H1 (cell line): ENCODE measurements at regions not wholly inside any gene's neighbourhood (a gene's known extent, or its start where the extent isn't known, plus 50 kb on each side); places are given as distances from the start of the nearest gene placed in this dataset.

Source experiments
- CBX5 ChIP-seq: fragments of 300-800, 300-1000 bp; sonication (generic); IDR thresholded peaks from 2 replicates; pipeline ENCODE4 v1.7.1; 2016; ENCODE audit warnings: antibody characterized with exemption, low read length, low read depth
- CHD1 ChIP-seq: IDR thresholded peaks from 2 replicates; pipeline ENCODE4 v1.6.1; 2012; ENCODE audit warnings: low read depth, low read length, improper control_type of control experiment
- E2F6 ChIP-seq: IDR thresholded peaks from 2 replicates; pipeline ENCODE4 v1.6.1; 2012; ENCODE audit warnings: inconsistent platforms
- HDAC2 ChIP-seq, 2 experiments: fragments of 300-600 bp in 1 of 2; sonication (generic) in 1 of 2; IDR thresholded peaks; 2 replicates each; pipeline ENCODE4 v1.6.1; 2011 to 2012; ENCODE audit warnings: low read depth in 2 of 2, low read length in 2 of 2, mild to moderate bottlenecking in 2 of 2, moderate library complexity in 2 of 2, borderline replicate concordance in 1 of 2, inconsistent platforms in 1 of 2
- PHF8 ChIP-seq: fragments of 200-600 bp; sonication (generic); conservative IDR thresholded peaks from 2 replicates; pipeline ENCODE4 v1.7.1; 2012; ENCODE audit warnings: low read depth, mild to moderate bottlenecking, inconsistent platforms, low read length, moderate library complexity
- POLR2A ChIP-seq, 2 experiments: IDR thresholded peaks; 1 replicate in 1 of 2; 2 replicates in 1 of 2; pipeline ENCODE4 v1.6.1; 2011; ENCODE audit warnings: low read depth in 2 of 2, low read length in 2 of 2, mild to moderate bottlenecking in 2 of 2; ENCODE audit errors: control extremely low read depth in 1 of 2
- POLR2AphosphoS5 ChIP-seq: IDR thresholded peaks from 2 replicates; pipeline ENCODE4 v1.6.1; 2011; ENCODE audit warnings: low read depth, low read length
- ZNF274 ChIP-seq: IDR thresholded peaks from 2 replicates; pipeline ENCODE4 v1.7.0; 2012; ENCODE audit warnings: low read length, borderline replicate concordance; ENCODE audit errors: extremely low read depth
- TF ChIP-seq, protein P1 (sequence below): IDR thresholded peaks from 2 replicates; pipeline ENCODE4 v1.6.1; 2011; ENCODE audit warnings: low read depth, mild to moderate bottlenecking, low read length; ENCODE audit not compliant: insufficient read depth

DNA sequence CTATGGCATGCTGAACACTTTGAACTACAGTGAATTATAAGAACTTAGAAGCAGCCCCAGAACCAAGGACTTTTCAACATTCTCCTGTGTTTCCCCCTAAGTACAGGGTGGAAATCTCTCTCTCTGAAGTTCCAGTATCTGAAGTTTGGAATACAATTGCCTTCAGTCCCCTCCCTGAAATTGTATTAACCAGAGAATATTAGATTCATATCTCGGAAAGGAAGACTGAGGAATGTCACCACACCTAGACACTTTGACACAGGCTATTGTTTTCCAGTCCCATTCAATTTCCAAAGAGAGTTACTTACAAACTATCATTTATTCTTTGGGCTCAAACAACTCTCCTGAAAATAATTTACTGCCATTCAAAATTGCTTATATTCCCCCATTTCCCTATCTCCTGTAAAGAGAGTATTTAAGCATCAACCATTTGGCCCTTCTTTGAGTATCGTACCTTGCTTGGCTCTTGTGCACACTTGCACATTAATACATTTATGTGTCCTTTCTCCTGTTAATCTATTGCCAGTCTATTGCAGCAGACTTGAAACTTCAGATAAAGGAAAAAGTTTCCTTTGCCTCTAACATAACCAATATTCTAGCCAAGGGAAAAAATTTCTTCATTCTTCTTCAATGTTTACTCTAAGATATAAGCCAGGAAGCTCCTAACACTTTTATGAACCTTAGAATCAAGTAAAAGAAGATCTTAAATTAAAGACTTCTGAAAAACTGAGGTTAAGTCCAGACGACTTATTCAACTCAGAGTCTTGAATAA is 402.4 kb upstream of the DDI1 start (continued):
- TF ChIP-seq POLR2A (IDR thresholded peaks at IDR 0.05; ENCODE audit: control extremely low read depth in 1 of 2, low read depth in 2 of 2, low read length in 2 of 2) (no peak), CHD1 (no peak), POLR2AphosphoS5 (no peak), PHF8 (no peak), ZNF274 (no peak), E2F6 (no peak), CBX5 (no peak), HDAC2 (IDR thresholded peaks at IDR 0.05; ENCODE audit: borderline replicate concordance in 1 of 2, low read depth in 2 of 2, low read length in 2 of 2) (no peak)
- TF ChIP-seq, protein P1, sequence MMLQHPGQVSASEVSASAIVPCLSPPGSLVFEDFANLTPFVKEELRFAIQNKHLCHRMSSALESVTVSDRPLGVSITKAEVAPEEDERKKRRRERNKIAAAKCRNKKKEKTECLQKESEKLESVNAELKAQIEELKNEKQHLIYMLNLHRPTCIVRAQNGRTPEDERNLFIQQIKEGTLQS, result no peak
